ENCODE measurements at regions not wholly inside any gene's neighbourhood (a gene's known extent, or its start where the extent isn't known, plus 50 kb on each side); places are given as distances from the start of the nearest gene placed in this dataset.

GRCh38 chr6:2502096-2502997, 248.4 kb downstream of the MYLK4 start:
- no peak for FAIRE-seq

DNA sequence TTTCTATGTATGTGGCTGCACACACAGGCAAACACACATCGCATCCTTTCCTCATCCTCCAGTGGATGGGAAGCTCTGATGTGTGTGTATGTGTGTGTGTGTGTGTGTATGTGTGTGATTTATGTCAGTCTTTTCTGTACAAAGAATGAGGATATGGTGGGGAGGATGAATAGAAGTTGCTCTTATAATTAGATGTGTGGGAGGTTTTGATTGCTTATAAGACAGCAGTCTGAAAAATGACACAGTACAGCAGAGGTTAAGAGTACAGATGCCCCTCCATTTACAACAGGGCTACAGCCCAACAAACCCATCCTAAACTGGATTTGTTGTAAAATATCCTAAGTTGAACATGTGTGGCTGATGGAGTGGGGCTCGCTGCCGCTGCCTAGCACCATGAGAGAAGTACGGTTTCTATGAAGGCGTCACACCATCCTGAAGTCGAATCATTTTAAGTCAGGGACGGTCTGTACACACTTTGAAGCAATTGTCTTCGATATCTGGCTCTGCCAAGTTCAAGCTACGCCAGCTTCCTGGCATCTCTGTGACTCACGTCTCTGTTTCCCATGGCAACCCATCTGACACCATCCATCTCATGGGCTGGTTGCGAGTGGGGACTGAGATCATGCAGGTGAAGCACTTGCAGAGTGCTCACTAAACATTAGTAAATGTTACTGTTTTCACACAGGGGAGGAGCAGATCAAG, 252.6 kb downstream of the MYLK4 start:
- FAIRE-seq, result no peak

DNA sequence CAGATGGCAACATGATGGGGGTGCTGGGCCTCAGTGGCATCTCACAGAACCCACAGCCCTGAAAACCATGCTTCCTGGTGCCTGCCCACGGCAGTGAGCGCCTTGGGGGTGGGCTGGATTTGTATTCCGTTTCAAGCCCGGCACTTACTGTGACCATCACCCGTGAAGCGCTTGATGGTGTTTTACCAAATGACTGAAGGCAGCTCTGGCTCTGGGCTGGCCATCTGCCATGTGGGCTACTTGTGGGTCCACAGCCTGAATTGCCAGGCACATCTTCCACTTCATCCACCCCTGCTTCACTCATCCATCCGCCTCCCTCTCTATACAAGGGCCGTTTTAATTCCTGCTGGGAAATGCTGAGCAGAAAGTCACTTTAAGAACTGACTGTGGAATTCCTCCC, 250.9 kb upstream of the GMDS start:
- no peak for FAIRE-seq

DNA sequence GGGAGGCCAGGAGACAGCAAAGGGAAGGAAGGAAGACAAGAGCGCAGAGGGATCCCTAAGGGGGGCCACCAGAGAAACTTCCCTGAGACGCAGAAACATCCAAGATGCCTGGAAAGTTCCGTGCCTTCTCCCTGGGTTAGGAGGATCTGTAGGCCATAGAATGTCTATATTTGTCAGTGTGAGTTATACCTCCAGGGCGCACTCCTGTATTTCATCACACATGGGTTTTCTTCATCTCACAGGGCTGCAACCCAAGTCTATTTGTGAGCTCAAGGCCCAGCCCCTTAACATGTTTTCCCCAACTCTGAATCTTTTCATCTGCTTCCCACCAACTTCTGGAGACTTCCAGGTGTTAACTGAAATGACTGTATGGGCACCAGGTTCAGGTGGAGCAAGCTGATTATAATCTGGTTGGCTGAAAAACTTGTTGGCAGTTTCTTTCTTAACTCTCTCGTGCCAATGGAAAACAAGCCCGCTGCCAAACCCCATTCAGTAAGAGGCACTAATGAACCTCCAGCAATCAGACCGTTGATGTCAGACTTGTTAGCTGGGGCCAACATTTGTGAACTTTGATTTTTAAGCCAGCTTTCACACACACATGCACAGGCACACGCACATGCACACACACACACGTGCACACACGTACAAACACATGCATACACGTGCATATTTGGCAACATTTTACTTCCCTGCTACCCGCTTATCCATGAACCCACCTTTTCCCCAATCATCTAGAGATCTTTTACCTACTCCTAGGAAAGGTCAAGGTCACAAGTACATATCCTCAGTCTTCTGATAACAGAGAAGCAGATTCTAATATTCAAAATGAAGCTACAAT, 247.5 kb upstream of the GMDS start:
- no peak for FAIRE-seq

GRCh38 chr6:2491137-2491536, 245.7 kb upstream of the GMDS start:
- no peak for FAIRE-seq

- no peak for FAIRE-seq
Measured at GRCh38 chr6:2488578-2488977, 243.2 kb upstream of the GMDS start.

DNA sequence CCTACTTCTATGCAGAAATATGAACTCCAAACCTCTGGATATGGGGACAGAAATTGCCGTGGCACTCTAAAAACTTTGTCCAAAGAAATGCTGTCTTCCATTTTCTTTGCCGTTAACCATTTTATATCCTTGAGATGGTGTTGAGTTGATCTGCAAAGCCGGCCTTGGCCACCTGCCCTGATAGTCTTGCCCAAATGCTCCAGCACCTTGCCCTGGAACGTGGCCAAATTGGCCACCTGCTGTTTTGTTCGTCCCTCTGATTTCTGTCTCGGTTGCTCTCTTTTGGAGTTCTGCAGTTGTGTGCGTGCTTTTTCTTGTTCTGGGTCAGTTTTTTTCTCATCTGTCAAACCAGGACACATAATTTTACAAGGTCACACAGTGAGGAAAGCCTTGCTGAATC, 239.7 kb upstream of the GMDS start:
- FAIRE-seq, result no peak

DNA sequence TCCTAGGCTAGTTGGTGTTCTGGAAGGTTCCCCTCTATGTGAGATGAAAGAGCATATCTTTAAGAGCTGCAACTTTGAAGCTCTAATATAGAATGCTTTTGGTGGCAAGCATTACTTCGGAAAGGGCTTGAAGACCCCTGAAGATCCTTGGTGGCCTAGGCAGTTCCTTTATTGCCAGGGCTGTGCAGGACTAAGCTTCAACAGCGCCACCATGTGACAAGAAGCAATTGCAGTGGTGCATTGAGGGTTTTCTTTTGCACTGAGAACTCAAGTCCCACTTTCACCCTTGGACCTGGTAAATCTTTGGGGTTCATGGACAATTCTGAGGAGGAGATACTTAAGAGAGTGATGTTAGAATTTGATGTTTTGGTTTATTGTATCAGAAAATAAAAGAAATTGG, 237.4 kb upstream of the GMDS start:
- no peak for FAIRE-seq

DNA sequence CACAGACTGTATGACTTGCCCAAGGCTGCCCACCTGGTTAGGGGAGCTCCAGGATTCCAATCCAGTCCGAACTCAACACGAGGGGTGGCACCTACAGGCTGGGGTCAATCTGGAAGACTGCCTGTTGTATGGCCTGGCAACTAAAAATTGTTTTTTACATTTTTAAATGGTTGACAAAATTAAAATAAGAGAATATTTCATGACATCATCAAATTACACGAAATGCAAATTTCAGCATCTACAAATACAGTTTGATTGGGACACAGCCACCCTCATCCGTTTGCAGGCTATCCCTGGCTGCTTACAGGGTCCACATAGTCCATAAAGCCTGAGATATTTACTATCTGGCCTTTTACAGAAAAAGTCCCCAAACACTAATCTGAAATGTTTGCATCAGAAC, 235.9 kb upstream of the GMDS start:
- FAIRE-seq, result no peak

DNA sequence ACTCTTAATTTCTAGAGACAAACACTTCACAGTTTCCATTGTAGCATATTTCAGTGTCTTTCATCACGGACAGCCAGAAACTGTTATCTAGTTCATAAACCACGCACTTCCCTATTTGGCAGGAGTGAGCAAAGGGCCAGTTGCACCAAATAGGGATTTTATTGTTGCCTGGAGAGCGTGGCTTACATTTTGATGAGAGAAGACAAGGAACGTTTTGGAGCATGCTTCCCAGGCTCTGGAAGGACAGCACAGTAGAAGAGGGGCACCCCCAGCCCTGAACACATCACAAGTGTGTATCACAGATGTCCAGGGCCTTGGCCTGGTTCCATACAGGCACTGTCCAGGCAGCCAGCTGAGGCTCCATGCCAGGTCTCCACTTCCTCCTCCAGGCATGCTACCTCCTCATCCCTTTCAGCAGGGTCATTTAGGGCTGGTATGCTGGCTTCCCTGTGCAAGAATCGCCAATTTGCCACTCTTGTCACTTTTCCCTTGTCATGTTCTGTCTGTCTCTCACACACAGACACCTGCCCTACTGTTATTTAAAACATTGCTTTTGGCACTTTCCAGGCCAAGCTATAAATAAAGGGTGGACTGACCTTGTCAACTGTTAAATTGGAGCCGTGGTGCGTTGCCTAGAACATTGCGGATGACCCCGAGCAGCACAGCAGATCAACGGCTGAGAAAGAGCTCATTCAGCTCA, 235.0 kb upstream of the GMDS start:
- no peak for FAIRE-seq

- FAIRE-seq, result no peak
Measured at GRCh38 chr6:2478200-2478599, 232.8 kb upstream of the GMDS start.

DNA sequence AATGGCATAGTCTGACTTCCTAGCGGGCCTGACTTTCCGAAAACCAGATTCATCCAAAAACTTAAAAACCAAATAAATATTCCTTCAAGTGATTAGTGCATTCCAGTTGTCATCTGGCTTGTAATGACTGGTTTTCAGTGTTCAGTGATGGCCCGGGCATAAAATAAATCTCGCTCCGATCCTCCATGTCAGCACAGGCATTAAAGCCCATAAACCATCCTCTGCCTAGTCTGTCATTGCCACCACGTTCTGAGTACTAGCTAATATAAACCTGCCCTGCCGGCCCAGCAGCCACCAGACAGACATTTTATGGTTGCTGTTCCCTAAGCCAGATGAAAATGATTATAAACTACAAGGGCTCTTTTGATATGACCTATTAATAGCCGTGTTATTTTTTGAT, 232.3 kb upstream of the GMDS start:
- no peak for FAIRE-seq

GRCh38 chr6:2477250-2477649, 231.8 kb upstream of the GMDS start:
- no peak for FAIRE-seq

GRCh38 chr6:2476376-2476775, 231.0 kb upstream of the GMDS start:
- FAIRE-seq, result no peak

DNA sequence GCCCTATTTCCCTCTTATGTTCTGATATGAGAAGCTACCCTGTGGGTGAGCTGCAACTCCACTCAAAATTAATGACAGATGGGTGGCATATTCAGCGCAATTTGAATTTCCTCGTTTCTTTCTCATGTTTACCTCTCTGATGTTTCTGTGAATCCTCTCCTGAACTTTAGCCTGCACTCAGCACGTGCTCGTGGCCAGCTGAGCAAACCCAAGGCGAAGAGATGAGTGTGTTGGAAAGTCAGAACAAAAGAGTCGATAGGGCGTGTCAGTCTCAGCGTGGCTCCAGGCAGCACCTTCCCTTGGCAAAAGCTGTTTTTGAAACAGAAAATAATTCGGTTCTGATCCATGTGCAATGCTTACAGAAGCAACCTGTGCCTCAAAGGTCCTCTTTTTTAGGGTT, 226.1 kb upstream of the GMDS start:
- no peak for FAIRE-seq

DNA sequence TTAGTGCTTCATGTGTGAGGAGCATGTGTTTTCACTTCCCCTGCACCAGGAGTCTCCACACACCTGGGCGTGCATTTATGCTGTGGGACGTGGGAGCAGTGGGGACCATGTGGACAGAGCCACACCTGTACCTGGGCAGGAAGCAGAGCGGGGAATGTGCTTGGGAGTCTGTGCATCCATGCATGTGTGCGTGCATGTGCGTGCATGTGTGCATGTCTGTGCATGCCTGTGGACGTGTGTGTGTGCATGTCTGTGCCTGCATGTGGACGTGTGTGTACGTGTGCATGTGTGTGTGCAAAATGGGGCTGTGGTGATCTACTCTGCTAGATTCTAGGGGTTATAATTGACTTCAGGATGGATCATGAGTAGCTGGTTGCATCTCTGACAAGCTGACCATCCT, 224.0 kb upstream of the GMDS start:
- FAIRE-seq, result no peak

- FAIRE-seq, result no peak
Measured at GRCh38 chr6:2468601-2468955, 223.2 kb upstream of the GMDS start.

DNA sequence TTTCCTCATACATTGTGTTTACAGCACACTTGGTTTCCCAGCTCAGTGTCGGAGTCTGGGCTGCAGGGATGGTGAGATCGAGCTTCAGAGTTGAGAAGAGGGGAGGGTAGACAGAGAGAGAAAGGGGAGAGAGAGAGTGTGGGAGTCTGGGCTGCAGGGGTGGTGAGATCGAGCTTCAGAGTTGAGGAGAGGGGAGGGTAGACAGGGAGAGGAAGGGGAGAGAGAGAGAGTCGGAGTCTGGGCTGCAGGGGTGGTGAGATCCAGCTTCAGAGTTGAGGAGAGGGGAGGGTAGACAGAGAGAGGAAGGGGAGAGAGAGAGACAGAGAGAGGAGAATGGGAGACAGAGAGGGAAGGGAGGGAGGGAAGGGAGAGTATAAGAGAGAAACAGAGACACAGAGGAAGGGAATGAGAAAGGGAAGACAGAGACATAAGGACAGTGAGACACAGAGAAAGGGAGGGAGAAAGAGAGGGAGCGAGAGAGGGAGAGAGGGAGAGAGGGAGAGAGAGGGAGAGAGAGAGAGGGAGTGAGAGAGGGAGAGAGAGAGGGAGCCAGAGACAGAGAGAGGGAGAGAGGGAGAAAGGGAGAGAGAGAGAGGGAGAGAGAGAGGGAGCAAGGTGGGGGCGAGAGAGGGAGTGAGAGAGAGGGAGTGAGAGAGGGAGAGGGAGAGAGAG, 222.7 kb upstream of the GMDS start:
- no peak for FAIRE-seq

DNA sequence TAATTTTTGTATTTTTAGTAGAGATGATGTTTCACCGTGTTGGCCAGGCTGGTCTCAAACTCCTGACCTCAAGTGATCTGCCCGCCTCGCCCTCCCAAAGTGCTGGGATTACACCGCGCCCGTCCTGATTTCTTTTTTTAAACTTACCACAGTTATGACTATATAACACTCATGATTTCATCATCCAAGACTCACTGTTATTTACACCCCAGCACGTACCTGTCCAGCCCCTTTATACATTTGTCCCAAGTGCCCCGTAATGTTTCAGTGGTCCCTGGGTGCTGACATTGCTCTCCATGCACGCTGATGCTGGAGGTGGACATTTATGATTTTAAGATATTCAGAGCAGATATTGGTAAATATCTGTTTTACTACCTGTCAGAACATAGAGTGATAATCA, 219.9 kb upstream of the GMDS start:
- FAIRE-seq, result no peak

DNA sequence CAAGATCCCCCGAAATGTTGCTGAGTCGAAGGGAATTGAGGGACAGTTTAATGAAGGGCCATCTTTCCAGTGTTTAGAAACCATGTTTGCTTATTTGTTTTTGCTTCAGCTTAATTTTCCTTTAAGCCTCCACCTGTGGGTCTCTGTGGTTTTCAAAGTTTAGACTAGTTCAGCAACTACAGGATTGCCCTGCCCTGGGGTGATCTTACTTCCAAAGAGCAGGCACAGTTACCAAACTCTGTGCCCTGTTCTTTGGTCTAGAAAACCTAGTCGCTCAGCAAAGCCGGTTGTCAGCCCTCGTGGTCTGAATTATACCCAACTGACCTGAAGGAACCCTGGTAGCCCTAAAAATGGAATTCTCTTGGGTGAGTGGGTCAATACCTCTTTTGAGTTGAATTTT, 219.2 kb upstream of the GMDS start:
- no peak for FAIRE-seq

GRCh38 chr6:2462831-2463230, 217.4 kb upstream of the GMDS start:
- no peak for FAIRE-seq

- no peak for FAIRE-seq
Measured at GRCh38 chr6:2460216-2460745, 214.9 kb upstream of the GMDS start.
